ENCODE measurements at regions not wholly inside any gene's neighbourhood (a gene's known extent, or its start where the extent isn't known, plus 50 kb on each side); places are given as distances from the start of the nearest gene placed in this dataset.

DNA sequence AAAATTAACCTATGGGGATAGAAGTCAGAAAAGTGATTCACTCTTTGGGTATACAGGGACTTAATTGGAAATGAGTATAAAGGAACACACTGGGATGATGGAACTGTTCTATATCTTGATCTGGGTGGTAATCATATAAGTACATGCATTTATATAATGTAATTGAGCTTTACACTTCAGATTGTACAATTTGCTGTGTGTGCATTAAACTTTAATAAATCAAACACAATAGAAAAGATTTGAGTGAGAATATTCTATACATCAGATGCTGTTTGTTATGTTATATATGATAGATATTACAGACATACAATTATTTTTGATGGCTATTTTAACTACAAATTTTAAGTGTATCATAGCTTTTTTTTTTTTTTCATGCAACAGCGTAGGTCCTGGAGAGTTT lies 860.2 kb upstream of the ARPP21 start:
- H3K4me3 Mint-ChIP-seq, result no peak overlapping the region
- no peaks in the 10 kb centered on the region for H3K4me1 Mint-ChIP-seq (ENCODE audit: low read depth)
- no peaks in the 10 kb centered on the region for H3K36me3 Mint-ChIP-seq (ENCODE audit: low read depth)
- H3K9me3 Mint-ChIP-seq, result peaks cover 9% of the 10 kb centered on the region
- no peak overlapping the region for H3K27ac Mint-ChIP-seq
- no peaks in the 10 kb centered on the region for H3K27me3 Mint-ChIP-seq

DNA sequence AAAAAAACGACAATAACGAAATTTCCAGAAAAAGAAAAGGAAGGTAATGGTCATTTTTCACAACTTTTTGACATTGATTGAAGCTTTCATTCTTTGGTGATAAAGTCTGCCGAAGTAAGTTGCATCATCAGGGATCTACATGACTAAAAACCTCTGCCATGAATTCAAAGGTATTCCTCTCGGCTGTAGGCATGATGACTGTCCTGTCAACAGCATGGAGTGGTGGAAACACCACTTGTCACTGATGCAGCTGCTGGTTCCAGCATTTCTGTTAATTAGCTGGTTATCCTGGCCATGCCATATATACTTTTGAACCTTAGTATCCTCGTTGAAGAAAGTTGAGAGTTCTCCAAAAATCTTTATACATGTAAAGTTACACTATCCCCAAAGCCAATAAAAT lies 859.0 kb upstream of the ARPP21 start:
- Mint-ChIP-seq H3K4me1 (ENCODE audit: low read depth) (no peaks in the 10 kb centered on the region), H3K4me3 (no peak overlapping the region), H3K9me3 (peaks cover 7% of the 10 kb centered on the region), H3K27ac (no peak overlapping the region), H3K36me3 (ENCODE audit: low read depth) (no peaks in the 10 kb centered on the region), H3K27me3 (no peaks in the 10 kb centered on the region)

DNA sequence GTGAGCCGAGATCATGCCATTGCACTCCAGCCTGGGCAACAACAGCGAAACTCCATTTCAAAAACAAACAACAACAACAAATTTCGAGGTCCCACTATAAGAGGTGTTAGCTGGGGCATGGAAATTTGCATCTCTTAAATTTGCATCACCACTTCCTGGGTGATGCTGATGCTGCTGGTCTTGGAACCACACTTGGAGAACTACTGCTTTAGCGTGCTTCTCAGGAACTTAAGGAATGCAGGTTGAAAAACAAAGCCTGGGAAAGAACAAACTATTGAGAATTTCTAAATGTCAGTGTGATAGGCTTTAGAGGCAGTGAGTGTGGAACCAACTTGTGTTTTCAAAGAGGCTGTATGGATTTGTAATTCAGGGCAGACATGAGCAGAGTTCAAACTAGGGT lies 858.4 kb upstream of the ARPP21 start:
- Mint-ChIP-seq H3K9me3 (peaks cover 7% of the 10 kb centered on the region), H3K4me1 (ENCODE audit: low read depth) (no peaks in the 10 kb centered on the region), H3K27ac (no peak overlapping the region), H3K36me3 (ENCODE audit: low read depth) (no peaks in the 10 kb centered on the region), H3K4me3 (no peak overlapping the region), H3K27me3 (no peaks in the 10 kb centered on the region)

DNA sequence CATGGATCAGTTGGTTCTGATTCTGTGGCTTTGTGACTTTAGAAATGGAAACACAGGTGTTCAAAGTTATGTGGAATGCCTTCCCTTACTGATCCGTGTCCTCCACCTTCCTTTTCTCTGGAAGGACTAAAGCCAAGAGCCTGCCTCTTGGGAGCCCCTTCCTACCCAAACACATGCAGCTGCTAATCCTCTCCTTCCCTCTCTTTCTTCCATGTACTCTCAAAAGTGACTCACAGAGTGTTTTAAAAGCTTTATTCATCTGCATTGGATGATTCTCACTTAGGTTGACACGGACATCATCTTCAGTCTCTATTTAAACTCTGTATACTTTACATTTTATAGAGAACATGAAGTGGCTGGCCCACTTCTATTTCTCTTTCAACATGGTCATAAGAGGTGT lies 856.5 kb upstream of the ARPP21 start:
- no peaks in the 10 kb centered on the region for H3K27me3 Mint-ChIP-seq
- H3K4me3 Mint-ChIP-seq, result no peak overlapping the region
- no peaks in the 10 kb centered on the region for H3K36me3 Mint-ChIP-seq (ENCODE audit: low read depth)

DNA sequence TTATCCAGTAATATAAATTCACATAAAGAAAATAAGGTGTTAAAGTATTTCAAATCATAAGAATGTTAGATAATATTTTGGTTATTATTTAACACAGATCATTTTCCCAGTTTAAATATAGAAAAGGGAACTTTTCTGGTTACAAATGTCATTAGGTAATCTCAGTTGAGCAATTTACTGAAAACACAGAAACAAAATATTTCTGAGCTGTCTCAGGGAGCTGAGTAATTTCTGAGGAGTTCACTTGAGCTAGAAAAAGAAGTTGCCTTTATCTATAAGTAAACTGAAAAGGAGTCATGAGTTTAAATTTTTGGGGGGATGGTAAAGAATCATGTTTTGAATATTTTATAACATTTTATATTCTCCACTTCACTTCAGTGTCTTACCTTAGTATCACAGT lies 855.4 kb upstream of the ARPP21 start:
- no peaks in the 10 kb centered on the region for H3K27me3 Mint-ChIP-seq
- no peaks in the 10 kb centered on the region for H3K36me3 Mint-ChIP-seq (ENCODE audit: low read depth)
- no peaks in the 10 kb centered on the region for H3K4me1 Mint-ChIP-seq (ENCODE audit: low read depth)
- H3K4me3 Mint-ChIP-seq, result no peak overlapping the region
- peaks cover 7% of the 10 kb centered on the region for H3K9me3 Mint-ChIP-seq
- no peak overlapping the region for H3K27ac Mint-ChIP-seq

More for the DNA sequence above, 856.5 kb upstream of the ARPP21 start:
- H3K4me1 Mint-ChIP-seq (ENCODE audit: low read depth), result no peaks in the 10 kb centered on the region
- H3K27ac Mint-ChIP-seq, result no peak overlapping the region
- peaks cover 7% of the 10 kb centered on the region for H3K9me3 Mint-ChIP-seq

DNA sequence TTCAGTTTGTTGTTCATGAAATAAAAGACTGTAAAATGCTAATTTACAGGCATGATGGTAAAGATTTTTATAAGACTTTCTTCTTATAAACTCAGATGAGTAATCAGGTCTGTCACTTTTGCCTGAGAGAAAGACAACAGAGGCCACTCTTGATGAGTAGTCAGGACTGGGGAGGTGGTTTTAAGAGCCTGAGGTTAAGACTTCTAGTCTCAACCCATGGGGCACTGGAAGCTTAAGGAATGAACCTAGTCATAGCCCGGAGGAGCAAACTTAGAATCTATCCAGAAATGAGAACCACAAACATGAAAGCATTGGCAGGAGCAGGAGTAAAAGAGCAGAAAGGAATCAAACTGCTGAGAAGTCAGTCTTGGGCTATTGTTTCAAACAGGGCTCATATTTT lies 846.3 kb upstream of the ARPP21 start:
- no peaks in the 10 kb centered on the region for H3K9me3 Mint-ChIP-seq
- H3K4me1 Mint-ChIP-seq (ENCODE audit: low read depth), result no peaks in the 10 kb centered on the region
- no peak overlapping the region for H3K4me3 Mint-ChIP-seq
- H3K27ac Mint-ChIP-seq, result no peak overlapping the region
- no peaks in the 10 kb centered on the region for H3K27me3 Mint-ChIP-seq
- H3K36me3 Mint-ChIP-seq (ENCODE audit: low read depth), result no peaks in the 10 kb centered on the region

DNA sequence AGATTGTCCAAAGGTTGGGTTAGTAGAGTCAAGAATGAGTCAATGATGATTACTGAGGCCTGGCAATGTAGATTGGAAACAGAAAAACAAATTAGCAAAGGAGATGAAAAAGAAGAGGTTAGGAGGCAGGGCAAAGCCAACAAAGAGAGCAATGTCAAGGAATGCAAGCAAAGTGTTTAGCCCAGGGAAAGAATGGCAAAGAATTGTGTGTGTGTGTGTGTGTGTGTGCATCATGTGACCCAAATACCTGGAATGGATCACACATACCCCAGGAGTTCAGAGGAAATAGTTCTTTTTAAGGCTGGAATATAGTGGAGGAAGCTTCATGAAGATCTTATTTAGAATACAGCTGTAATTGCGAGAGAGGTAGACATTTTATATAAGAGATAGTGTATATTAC lies 831.7 kb upstream of the ARPP21 start:
- Mint-ChIP-seq H3K4me3 (no peak overlapping the region), H3K27me3 (no peaks in the 10 kb centered on the region), H3K9me3 (peaks cover 4% of the 10 kb centered on the region), H3K27ac (no peak overlapping the region), H3K4me1 (ENCODE audit: low read depth) (no peaks in the 10 kb centered on the region), H3K36me3 (ENCODE audit: low read depth) (no peaks in the 10 kb centered on the region)

DNA sequence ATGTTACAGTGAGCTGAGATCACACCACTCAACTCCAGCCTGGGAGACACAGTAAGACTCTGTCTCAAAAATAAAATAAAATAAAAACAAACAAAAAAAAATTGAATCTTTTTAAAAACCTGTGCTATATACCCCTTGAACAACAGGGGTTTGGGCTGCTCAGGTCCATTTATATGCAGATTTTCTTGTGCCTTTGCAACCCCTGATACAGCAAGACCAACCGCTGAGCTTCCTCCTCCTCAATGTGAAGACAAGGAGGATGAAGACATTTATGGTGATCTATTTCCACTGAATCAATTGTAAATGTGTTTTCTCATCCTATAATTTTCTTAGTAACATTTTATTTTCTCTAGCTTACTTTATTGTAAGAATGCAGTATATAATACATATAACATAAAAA lies 831.0 kb upstream of the ARPP21 start:
- Mint-ChIP-seq H3K27ac (no peak overlapping the region), H3K4me3 (no peak overlapping the region), H3K4me1 (ENCODE audit: low read depth) (no peaks in the 10 kb centered on the region), H3K27me3 (no peaks in the 10 kb centered on the region), H3K36me3 (ENCODE audit: low read depth) (no peaks in the 10 kb centered on the region), H3K9me3 (peaks cover 4% of the 10 kb centered on the region)

DNA sequence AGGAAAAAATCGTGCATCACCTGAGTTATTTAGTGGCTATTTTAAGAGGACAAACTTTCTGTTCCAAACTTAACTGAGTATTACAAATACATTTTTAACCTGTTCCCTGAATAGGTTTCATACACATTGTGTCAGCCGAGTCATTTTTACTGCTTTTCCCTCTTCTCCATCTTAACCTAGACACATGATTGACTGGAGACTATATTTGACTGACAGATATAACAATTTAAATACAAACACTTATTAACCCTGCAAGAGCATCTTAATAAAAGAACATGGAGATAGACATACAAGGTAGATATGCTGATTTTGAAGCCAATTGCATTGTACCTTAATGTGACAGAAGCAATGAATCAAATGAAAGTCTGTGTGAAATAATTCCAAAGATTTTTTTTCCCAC lies 810.5 kb upstream of the ARPP21 start:
- H3K36me3 Mint-ChIP-seq (ENCODE audit: low read depth), result no peaks in the 10 kb centered on the region
- no peaks in the 10 kb centered on the region for H3K4me1 Mint-ChIP-seq (ENCODE audit: low read depth)
- peaks cover 16% of the 10 kb centered on the region for H3K9me3 Mint-ChIP-seq
- H3K27ac Mint-ChIP-seq, result no peak overlapping the region
- H3K27me3 Mint-ChIP-seq, result no peaks in the 10 kb centered on the region
- no peak overlapping the region for H3K4me3 Mint-ChIP-seq

DNA sequence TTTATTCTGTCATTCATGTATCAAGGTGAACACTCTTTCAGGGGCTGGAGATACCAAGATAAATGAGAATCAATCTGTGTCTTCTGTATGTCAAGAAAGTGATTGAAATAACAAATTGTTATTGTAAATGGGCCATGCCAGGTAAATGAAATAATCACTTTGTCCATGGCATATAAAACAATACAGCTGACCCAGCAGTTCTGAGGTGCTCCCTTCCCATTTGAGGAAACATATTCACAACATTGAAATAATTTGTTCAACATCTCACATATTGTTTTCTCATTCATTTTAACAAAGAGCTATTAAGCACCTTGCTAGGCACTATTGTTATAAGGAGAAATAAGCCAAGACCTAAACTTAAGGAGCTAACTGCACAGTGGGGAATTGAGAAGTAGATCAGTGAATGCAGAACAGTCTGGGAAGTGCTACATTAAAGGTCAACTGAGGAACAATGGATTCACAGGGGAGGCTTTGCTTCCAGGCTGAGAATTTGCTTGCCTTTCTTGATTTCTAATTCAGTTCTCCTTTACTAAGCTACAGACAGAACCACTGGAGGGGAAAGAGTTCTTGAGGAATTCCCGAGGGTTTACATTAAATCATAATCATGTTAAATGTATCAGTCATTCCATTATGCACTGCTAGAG lies 806.3 kb upstream of the ARPP21 start:
- no peaks in the 10 kb centered on the region for H3K36me3 Mint-ChIP-seq (ENCODE audit: low read depth)
- no peaks in the 10 kb centered on the region for H3K27me3 Mint-ChIP-seq
- H3K27ac Mint-ChIP-seq, result no peak overlapping the region
- peaks cover 11% of the 10 kb centered on the region for H3K9me3 Mint-ChIP-seq
- no peaks in the 10 kb centered on the region for H3K4me1 Mint-ChIP-seq (ENCODE audit: low read depth)
- no peak overlapping the region for H3K4me3 Mint-ChIP-seq

DNA sequence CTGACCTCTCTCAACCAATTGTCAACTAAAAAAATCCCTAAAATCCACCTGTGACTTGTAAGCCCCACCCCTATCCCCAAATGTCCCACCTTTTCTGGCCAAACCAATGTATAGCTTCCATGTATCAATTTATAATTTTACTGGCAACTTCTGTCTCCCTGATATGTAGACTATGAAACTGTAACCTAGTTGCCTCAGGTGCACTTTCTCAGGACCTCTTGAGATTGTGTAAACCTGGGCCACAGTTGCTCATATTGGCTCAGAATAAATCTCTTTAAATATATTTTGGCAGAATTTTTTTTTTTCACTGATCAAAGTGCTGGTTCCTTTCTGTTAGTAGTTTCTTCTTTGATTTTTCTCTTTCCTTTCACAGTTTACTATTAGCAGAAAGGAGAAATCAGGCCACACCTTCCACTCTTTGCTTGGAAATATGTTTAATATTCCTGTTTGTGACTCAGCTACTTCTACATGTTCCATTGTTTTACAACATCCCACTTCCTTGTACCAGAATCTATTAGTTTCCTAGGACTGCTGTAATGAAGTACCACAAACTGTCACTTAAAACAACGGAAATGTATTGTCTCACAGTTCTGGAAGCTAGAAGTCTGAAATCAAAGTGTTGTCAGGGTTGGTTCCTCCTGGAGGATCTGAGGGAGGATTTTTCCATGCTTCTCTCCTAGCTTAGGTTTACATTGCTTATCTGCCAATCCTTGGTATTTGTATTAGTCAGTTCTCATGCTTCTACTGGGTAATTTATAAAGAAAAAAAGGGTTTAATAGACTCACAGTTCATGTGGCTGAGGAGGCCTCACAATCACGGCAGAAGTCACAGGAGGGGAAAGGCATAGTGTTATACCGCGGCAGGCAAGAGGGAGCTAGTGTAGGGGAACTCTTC lies 801.2 kb upstream of the ARPP21 start:
- Mint-ChIP-seq H3K27ac (no peak overlapping the region), H3K27me3 (no peaks in the 10 kb centered on the region), H3K4me3 (no peak overlapping the region), H3K36me3 (ENCODE audit: low read depth) (no peaks in the 10 kb centered on the region), H3K4me1 (ENCODE audit: low read depth) (no peaks in the 10 kb centered on the region), H3K9me3 (peaks cover 15% of the 10 kb centered on the region)

DNA sequence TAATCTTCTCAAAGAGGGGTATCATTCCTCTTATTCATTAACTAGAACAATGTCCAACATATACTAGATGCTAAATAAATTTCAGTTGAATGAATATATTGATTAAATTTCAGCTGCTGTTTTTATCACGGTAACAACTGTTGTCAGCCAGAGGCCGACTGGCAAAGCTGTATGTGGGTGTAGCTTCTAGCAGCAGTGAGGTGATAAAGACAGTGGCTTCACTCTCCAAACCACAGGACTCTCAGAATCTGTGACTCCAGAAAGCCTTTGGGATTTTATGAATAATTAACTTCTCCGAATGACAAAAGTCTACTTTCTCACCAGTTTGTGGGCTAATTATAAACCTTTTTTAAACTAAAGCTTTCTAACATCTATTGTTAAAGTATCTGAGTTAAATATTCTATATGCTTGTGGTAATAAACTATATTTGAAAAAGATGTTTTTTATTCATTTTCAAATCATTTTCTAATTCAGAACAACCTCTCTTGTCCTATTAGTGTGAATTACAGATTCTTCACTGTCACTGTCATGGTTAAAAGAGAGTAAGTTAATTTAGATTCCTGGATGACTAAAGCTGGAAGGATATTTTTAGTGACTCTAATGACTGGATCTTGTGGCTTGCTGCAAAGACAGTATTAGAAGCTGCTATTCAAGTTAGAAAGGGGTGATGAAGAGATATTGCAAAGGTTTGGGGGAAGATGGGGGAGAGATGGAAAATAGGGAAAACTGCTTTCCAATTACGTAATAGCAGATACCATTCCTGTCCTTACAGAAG lies 796.4 kb upstream of the ARPP21 start:
- Mint-ChIP-seq H3K4me3 (no peak overlapping the region), H3K4me1 (ENCODE audit: low read depth) (no peaks in the 10 kb centered on the region), H3K9me3 (peaks cover 13% of the 10 kb centered on the region), H3K36me3 (ENCODE audit: low read depth) (no peaks in the 10 kb centered on the region), H3K27me3 (no peaks in the 10 kb centered on the region), H3K27ac (no peak overlapping the region)

DNA sequence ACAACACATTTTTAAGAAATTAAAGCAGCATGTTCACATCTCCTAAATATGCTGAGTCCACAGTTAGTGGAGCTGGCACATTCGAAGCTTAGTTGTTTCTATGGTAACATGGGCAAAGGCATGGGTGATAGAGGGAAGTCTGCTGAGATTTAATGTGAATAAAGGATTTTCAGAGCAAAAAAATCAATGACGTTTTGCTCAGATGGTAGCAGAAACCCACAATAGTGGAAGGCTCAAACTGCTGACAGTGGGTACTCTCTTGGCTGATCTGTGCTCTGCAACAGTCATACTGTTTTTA lies 795.1 kb upstream of the ARPP21 start:
- Mint-ChIP-seq H3K4me1 (ENCODE audit: low read depth) (no peaks in the 10 kb centered on the region), H3K27ac (no peak overlapping the region), H3K27me3 (no peaks in the 10 kb centered on the region), H3K9me3 (peaks cover 4% of the 10 kb centered on the region), H3K4me3 (no peak overlapping the region), H3K36me3 (ENCODE audit: low read depth) (no peaks in the 10 kb centered on the region)

DNA sequence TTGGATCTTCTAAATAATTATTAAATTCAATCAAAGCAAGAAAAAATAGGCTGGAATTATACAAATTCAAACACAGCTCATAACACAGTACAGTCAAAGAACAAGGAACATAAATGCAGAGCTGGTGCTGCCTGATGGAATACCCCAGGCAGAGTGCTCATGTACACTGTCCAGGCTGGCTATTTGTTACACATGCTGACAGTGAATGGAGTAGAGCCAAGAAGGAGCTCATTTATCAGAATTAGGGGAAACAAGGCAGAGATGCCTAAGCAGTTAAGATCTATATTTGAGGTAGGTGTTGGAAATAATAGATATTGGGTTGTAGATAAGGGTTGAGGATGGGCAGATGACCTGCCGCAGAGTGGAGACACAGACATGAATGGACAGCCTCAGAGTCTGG lies 788.2 kb upstream of the ARPP21 start:
- Mint-ChIP-seq H3K36me3 (ENCODE audit: low read depth) (no peaks in the 10 kb centered on the region), H3K4me3 (no peak overlapping the region), H3K4me1 (ENCODE audit: low read depth) (no peaks in the 10 kb centered on the region), H3K27ac (no peak overlapping the region), H3K27me3 (no peaks in the 10 kb centered on the region), H3K9me3 (peaks cover 4% of the 10 kb centered on the region)

DNA sequence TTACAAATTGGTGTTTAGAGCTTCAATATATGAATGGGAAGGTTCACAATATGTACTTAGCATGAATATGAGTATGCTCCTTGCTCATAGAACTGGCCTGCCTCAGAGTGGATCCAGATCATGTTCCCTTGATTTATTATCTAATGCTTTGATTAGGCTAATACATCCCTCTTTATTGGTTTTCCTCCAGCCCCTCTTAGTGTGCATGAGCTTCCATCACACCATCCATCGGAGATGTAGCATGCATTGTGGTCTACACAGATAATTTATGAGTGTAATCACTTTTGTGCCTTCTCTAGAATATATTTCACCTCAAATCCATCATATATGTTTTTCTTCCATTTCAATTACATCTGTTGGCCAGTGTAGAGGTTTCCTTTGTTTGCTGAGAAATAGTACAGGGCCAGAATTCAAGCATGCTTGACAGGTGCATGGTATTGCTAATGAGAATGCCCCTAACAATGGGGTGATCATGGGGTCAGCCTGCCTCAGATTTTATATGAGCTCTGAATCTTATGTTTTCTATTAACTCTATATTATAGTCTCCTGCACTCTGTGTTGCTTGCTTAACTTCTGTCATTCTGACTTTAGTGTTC lies 786.4 kb upstream of the ARPP21 start:
- peaks cover 4% of the 10 kb centered on the region for H3K9me3 Mint-ChIP-seq
- H3K27ac Mint-ChIP-seq, result no peak overlapping the region
- H3K4me3 Mint-ChIP-seq, result no peak overlapping the region

More for the DNA sequence above, 786.4 kb upstream of the ARPP21 start:
- Mint-ChIP-seq H3K27me3 (no peaks in the 10 kb centered on the region), H3K36me3 (ENCODE audit: low read depth) (no peaks in the 10 kb centered on the region), H3K4me1 (ENCODE audit: low read depth) (no peaks in the 10 kb centered on the region)

All from stimulated activated naive CD8-positive, alpha-beta T cell treated with anti-CD3 and anti-CD28 coated beads, Interleukin-15, Interleukin-2, amounts not matched to agents 100 ng/mL and 50 ng/mL, for 24 hours (primary cell).